ENCODE measurements at regions not wholly inside any gene's neighbourhood (a gene's known extent, or its start where the extent isn't known, plus 50 kb on each side); places are given as distances from the start of the nearest gene placed in this dataset.
A peak's percentile ranks its signal among the peaks of the same experiment; 100 is the strongest.

DNA sequence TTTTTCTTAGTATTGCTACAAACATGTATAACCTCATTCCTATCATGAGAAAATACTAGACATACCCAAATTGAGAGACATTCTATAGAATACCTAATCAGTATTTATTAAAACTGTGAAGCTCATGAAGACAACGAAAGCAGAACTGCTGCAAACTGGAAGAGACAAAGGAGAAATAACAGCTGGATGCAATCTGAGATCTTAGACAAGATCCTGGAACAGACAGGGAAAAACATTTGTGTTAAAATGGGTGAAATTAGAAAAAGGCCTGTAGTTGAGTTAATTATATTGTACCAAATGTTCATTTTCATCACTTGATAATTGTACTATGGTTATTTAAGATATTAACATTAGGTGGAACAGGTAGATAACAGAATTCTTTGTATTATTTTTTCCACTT is 392.0 kb downstream of the PLPP3 start:
- DNase-seq (ENCODE audit: low spot score in 2 of 2) = no peak
- WGBS = 70% methylated on average over 1 of the region's 1 CpG
- Histone ChIP-seq H3K36me3 (no peaks in the 10 kb centered on the region), H3K4me3 (no peak overlapping the region), H3K27ac (no peak overlapping the region), H3K4me1 (peaks cover 26% of the 10 kb centered on the region), H3K27me3 (no peaks in the 10 kb centered on the region), H3K9me3 (no peaks in the 10 kb centered on the region)
- TF ChIP-seq, protein P1, sequence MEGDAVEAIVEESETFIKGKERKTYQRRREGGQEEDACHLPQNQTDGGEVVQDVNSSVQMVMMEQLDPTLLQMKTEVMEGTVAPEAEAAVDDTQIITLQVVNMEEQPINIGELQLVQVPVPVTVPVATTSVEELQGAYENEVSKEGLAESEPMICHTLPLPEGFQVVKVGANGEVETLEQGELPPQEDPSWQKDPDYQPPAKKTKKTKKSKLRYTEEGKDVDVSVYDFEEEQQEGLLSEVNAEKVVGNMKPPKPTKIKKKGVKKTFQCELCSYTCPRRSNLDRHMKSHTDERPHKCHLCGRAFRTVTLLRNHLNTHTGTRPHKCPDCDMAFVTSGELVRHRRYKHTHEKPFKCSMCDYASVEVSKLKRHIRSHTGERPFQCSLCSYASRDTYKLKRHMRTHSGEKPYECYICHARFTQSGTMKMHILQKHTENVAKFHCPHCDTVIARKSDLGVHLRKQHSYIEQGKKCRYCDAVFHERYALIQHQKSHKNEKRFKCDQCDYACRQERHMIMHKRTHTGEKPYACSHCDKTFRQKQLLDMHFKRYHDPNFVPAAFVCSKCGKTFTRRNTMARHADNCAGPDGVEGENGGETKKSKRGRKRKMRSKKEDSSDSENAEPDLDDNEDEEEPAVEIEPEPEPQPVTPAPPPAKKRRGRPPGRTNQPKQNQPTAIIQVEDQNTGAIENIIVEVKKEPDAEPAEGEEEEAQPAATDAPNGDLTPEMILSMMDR (IDR thresholded peaks at IDR 0.05) = no peak
- no peak for TF ChIP-seq POLR2A (IDR thresholded peaks at IDR 0.05)

DNA sequence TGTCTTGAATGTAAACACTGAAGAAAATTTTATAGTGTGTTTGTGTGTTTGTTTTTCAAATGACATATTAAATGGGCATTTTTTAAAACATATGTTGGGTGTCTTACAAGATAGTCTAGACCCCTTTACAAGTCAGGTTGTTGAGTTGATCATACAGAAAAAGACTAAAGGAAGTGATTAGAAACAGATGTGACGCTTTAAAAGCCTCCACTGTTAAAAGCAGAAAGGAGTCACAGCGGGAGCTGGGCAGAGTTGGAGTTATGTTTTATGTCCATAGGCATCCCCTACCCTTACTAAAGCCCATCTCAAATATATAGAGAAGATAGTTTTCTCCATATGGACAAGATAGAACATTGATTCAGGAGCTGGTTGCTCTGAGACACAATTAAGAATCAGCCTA is 393.9 kb downstream of the PLPP3 start:
- Histone ChIP-seq H3K9me3 (no peaks in the 10 kb centered on the region), H3K4me1 (peaks cover 17% of the 10 kb centered on the region), H3K4me3 (no peak overlapping the region), H3K27me3 (no peaks in the 10 kb centered on the region), H3K27ac (no peak overlapping the region), H3K36me3 (no peaks in the 10 kb centered on the region)
- TF ChIP-seq EP300 (IDR thresholded peaks at IDR 0.05) (no peak), POLR2A (IDR thresholded peaks at IDR 0.05) (no peak), POLR2AphosphoS5 (IDR thresholded peaks at IDR 0.05) (no peak)
- TF ChIP-seq, protein P1 (IDR thresholded peaks at IDR 0.05) = no peak
- no peak for DNase-seq (ENCODE audit: low spot score in 2 of 2)
- 91% methylated on average over 2 of the region's 2 CpGs for WGBS

DNA sequence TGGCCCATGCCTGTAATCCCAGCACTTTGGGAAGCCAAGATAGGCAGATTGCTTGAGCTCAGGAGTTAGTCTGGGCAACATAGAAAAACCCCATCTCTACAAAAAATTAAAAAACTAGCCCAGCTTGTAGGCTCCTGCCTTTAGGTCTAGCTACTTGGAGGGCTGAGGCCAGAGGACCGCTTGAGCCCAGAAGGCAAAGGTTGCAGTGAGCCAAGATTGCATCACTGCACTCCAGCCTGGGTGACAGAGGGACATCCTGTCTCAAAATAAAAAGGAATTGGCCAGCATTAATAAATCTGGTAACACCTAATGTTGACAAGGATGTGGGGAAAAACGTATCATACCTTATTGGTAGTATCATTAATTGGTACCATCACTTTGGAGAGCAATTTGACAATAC is 396.2 kb downstream of the PLPP3 start:
- no peaks in the 10 kb centered on the region for H3K36me3 ChIP-seq
- no peaks in the 10 kb centered on the region for H3K9me3 ChIP-seq
- TF ChIP-seq, protein P1 (IDR thresholded peaks at IDR 0.05) = no peak
- TF ChIP-seq EP300 (IDR thresholded peaks at IDR 0.05) (no peak), POLR2A (IDR thresholded peaks at IDR 0.05) (no peak), POLR2AphosphoS5 (IDR thresholded peaks at IDR 0.05) (no peak)
- no peak overlapping the region for H3K4me3 ChIP-seq
- no peak overlapping the region for H3K27ac ChIP-seq
- peaks cover 3% of the 10 kb centered on the region for H3K4me1 ChIP-seq
- 81% methylated on average over 2 of the region's 2 CpGs for WGBS
- no peak for DNase-seq (ENCODE audit: low spot score in 2 of 2)
- no peaks in the 10 kb centered on the region for H3K27me3 ChIP-seq

DNA sequence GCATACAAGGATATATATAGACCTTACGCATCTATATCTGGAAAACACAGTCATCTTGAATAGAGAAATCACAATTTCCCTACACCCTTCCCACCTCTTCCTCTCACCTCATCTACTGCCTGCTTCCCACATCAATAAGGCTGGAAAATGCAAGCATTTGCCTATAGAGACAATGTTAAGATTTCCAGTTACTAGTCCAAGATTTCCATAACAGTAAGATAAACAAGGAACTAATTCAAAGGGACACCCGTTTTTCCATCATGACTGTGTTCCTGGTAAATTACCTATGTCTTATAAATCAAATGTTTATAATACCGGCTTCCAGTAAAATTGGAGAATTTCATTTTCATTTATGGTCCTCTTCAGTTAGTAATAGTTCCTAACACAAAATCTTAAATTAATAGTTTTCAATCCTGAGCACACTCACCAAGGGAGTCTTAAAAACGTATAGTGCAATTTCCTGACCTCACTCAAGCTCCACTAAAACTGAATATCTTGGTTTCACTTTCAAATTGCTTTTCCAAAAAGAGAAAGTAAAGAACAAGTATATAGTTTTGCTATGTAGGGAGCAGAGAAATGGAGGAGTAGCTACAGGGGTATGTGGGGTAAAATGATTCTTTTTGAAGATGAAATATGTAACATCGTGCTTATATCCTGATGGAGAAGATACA is 398.7 kb downstream of the PLPP3 start:
- H3K27ac ChIP-seq = no peak overlapping the region
- no peaks in the 10 kb centered on the region for H3K9me3 ChIP-seq
- no peaks in the 10 kb centered on the region for H3K27me3 ChIP-seq
- H3K4me3 ChIP-seq = peak overlapping the region; percentile 34
- peaks cover 3% of the 10 kb centered on the region for H3K4me1 ChIP-seq
- H3K36me3 ChIP-seq = no peaks in the 10 kb centered on the region
- TF ChIP-seq EP300 (IDR thresholded peaks at IDR 0.05) (no peak), POLR2A (IDR thresholded peaks at IDR 0.05) (no peak), POLR2AphosphoS5 (IDR thresholded peaks at IDR 0.05) (no peak)
- TF ChIP-seq, protein P1 (IDR thresholded peaks at IDR 0.05) = no peak
- no peak for DNase-seq (ENCODE audit: low spot score in 2 of 2)
- 56% methylated on average over 5 of the region's 5 CpGs for WGBS

DNA sequence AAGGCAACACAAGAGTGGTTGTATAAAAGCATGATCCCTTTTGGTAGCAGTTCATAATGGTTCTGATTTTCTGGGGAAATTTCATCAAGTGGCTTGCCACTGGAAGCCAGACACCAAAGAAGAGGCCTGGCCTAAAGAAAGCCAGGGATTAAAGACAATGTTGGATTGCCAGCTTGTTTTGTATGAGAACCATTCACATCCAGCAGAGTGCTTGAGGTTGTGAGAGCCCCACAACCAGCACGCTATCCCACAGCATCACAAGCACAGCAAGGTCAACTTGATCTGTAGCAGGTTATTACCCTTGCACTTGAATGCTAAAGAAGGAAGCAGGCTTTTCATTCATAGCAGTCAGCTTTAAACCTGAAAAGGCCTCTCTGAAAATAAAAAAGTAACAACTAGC is 399.8 kb downstream of the PLPP3 start:
- no peaks in the 10 kb centered on the region for H3K27me3 ChIP-seq
- 100% methylated on average over 1 of the region's 1 CpG for WGBS
- TF ChIP-seq EP300 (IDR thresholded peaks at IDR 0.05) (no peak), POLR2A (IDR thresholded peaks at IDR 0.05) (no peak), POLR2AphosphoS5 (IDR thresholded peaks at IDR 0.05) (no peak)
- TF ChIP-seq, protein P1 (IDR thresholded peaks at IDR 0.05) = no peak

More for the DNA sequence above, 399.8 kb downstream of the PLPP3 start:
- H3K4me1 ChIP-seq = peaks cover 3% of the 10 kb centered on the region
- H3K9me3 ChIP-seq = no peaks in the 10 kb centered on the region
- DNase-seq (ENCODE audit: low spot score in 2 of 2) = no peak
- no peak overlapping the region for H3K4me3 ChIP-seq
- no peak overlapping the region for H3K27ac ChIP-seq
- no peaks in the 10 kb centered on the region for H3K36me3 ChIP-seq

Measured in suprapubic skin (tissue), 4 donors.